ENCODE measurements at regions not wholly inside any gene's neighbourhood (a gene's known extent, or its start where the extent isn't known, plus 50 kb on each side); places are given as distances from the start of the nearest gene placed in this dataset.

GRCh38 chr5:67496051-67496450 lies 299.5 kb upstream of the CD180 start:
- TF ChIP-seq CTCF (IDR thresholded peaks at IDR 0.05; ENCODE audit: insufficient read depth, low read length, poor library complexity, severe bottlenecking) (no peak), EZH2phosphoT487 (conservative IDR thresholded peaks at IDR 0.05; ENCODE audit: low read length) (no peak)
